MM.1S (cell line): ENCODE measurements at regions not wholly inside any gene's neighbourhood (a gene's known extent, or its start where the extent isn't known, plus 50 kb on each side); places are given as distances from the start of the nearest gene placed in this dataset.

Source experiments
- DNase-seq: peaks from one replicate; pipeline ENCODE4 v3.0.0-alpha.2; 2015
- H2AFZ ChIP-seq: fragments of 300-600 bp; sonication (generic); 2 replicates; pipeline ENCODE4 v1.6.0; 2016; ENCODE audit warnings: antibody characterized with exemption, low read length
- H3F3A ChIP-seq: fragments of 300-600 bp; sonication (generic); 2 replicates; pipeline ENCODE4 v1.6.1; 2016; ENCODE audit warnings: mild to moderate bottlenecking, antibody characterized with exemption, low read length, moderate library complexity, mixed read lengths; ENCODE audit not compliant: insufficient read depth
- H3K27ac ChIP-seq: fragments of 300-600 bp; sonication (generic); 2 replicates; pipeline ENCODE4 v1.5.1; 2016; ENCODE audit warnings: mild to moderate bottlenecking, low read length
- H3K27me3 ChIP-seq: fragments of 300-600 bp; sonication (generic); replicated peaks from 2 replicates; pipeline ENCODE4 v1.6.0; 2016; ENCODE audit warnings: low read length; ENCODE audit not compliant: insufficient read depth
- H3K36me3 ChIP-seq: fragments of 300-600 bp; sonication (generic); replicated peaks from 2 replicates; pipeline ENCODE4 v1.6.1; 2016; ENCODE audit warnings: mild to moderate bottlenecking, low read length, mixed read lengths; ENCODE audit not compliant: insufficient read depth
- H3K4me1 ChIP-seq: fragments of 300-600 bp; sonication (generic); 2 replicates; pipeline ENCODE4 v1.6.1; 2016; ENCODE audit warnings: low read length, mixed read lengths
- H3K4me2 ChIP-seq: fragments of 300-600 bp; sonication (generic); 2 replicates; pipeline ENCODE4 v1.6.0; 2016; ENCODE audit warnings: low read depth, low read length
- H3K4me3 ChIP-seq: fragments of 300-600 bp; sonication (generic); 2 replicates; pipeline ENCODE4 v1.5.1; 2016; ENCODE audit warnings: low read length, mixed read lengths
- H3K79me2 ChIP-seq: fragments of 300-600 bp; sonication (generic); 2 replicates; pipeline ENCODE4 v1.6.1; 2016; ENCODE audit warnings: mixed run types, low read length, mixed read lengths
- H3K9ac ChIP-seq: fragments of 300-600 bp; sonication (generic); 2 replicates; pipeline ENCODE4 v1.6.1; 2016; ENCODE audit warnings: low read length, mixed read lengths
- H3K9me2 ChIP-seq: fragments of 300-600 bp; sonication (generic); replicated peaks from 2 replicates; pipeline ENCODE4 v1.6.1; 2016; ENCODE audit warnings: mild to moderate bottlenecking, low read length, mixed read lengths; ENCODE audit not compliant: insufficient read depth
- H3K9me3 ChIP-seq: fragments of 300-600 bp; sonication (generic); replicated peaks from 2 replicates; pipeline ENCODE4 v1.6.1; 2016; ENCODE audit warnings: mild to moderate bottlenecking, low read length, mixed read lengths; ENCODE audit not compliant: insufficient read depth
- H4K20me1 ChIP-seq: fragments of 300-600 bp; sonication (generic); 2 replicates; pipeline ENCODE4 v1.6.1; 2016; ENCODE audit warnings: mild to moderate bottlenecking, low read length, moderate library complexity, mixed read lengths; ENCODE audit not compliant: insufficient read depth
- EZH2 ChIP-seq: fragments of 300-600 bp; sonication (generic); optimal IDR thresholded peaks from 2 replicates; pipeline ENCODE3; 2017; ENCODE audit warnings: low read depth, mild to moderate bottlenecking, antibody characterized with exemption, low read length, mixed read lengths
- EZH2phosphoT487 ChIP-seq: fragments of 300-600 bp; sonication (generic); IDR thresholded peaks from 2 replicates; pipeline ENCODE4 v1.6.1; 2018; ENCODE audit warnings: antibody characterized with exemption, low read length
- TF ChIP-seq, protein P1 (sequence below): fragments of 300-600 bp; sonication (generic); IDR thresholded peaks from 2 replicates; pipeline ENCODE4 v1.5.1; 2016; ENCODE audit warnings: antibody characterized with exemption, low read length, mixed read lengths

DNA sequence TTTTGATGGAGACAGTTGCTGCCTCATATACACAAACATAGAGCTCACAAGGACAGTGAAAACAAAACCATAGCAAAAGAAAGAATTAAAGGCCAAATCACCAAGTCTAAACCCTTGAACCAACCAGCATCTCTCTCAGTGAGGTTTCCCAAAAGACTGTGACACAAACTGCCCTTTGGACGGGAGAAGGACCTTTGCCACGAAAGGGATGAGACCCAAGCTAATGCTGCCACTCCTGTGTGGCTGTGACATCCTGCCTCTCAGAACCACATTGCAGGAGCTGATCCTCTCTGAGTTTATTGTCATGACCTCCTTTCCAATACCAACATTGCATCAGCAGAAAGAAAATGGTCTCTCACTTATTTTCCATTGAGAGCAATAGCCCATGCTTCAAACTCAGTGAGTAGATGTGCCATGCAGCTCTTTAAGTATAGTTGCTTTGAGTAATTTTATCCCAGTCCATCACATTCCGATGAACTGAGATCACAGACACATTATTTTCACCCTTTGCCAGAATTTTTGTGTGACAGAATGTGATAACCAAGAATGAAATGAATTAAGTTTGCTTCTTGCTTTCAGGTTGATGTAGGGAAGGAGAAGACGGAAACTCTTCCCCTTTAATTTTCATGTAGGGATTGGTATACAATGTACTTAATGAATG is 133.5 kb upstream of the IRS2 start:
- Histone ChIP-seq H3K9ac (no peak overlapping the region), H3K36me3 (no peaks in the 10 kb centered on the region), H4K20me1 (no peaks in the 10 kb centered on the region), H3K27me3 (no peaks in the 10 kb centered on the region), H3K4me1 (no peaks in the 10 kb centered on the region), H3K4me3 (no peak overlapping the region), H3K27ac (no peak overlapping the region), H3K9me2 (no peaks in the 10 kb centered on the region), H3F3A (no peaks in the 10 kb centered on the region), H3K4me2 (no peak overlapping the region), H3K9me3 (no peaks in the 10 kb centered on the region), H2AFZ (no peak overlapping the region), H3K79me2 (no peaks in the 10 kb centered on the region)
- TF ChIP-seq, protein P1, sequence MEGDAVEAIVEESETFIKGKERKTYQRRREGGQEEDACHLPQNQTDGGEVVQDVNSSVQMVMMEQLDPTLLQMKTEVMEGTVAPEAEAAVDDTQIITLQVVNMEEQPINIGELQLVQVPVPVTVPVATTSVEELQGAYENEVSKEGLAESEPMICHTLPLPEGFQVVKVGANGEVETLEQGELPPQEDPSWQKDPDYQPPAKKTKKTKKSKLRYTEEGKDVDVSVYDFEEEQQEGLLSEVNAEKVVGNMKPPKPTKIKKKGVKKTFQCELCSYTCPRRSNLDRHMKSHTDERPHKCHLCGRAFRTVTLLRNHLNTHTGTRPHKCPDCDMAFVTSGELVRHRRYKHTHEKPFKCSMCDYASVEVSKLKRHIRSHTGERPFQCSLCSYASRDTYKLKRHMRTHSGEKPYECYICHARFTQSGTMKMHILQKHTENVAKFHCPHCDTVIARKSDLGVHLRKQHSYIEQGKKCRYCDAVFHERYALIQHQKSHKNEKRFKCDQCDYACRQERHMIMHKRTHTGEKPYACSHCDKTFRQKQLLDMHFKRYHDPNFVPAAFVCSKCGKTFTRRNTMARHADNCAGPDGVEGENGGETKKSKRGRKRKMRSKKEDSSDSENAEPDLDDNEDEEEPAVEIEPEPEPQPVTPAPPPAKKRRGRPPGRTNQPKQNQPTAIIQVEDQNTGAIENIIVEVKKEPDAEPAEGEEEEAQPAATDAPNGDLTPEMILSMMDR = no peak
- TF ChIP-seq EZH2phosphoT487 (no peak), EZH2 (no peak)
- no peak for DNase-seq

GRCh38 chr13:109918179-109918711 is 131.9 kb upstream of the IRS2 start:
- no peaks in the 10 kb centered on the region for H3K27me3 ChIP-seq
- H3K9ac ChIP-seq = no peak overlapping the region
- no peaks in the 10 kb centered on the region for H3K79me2 ChIP-seq
- no peak for DNase-seq
- H3K9me3 ChIP-seq = no peaks in the 10 kb centered on the region
- H2AFZ ChIP-seq = no peak overlapping the region
- H4K20me1 ChIP-seq = no peaks in the 10 kb centered on the region
- no peaks in the 10 kb centered on the region for H3K36me3 ChIP-seq
- no peaks in the 10 kb centered on the region for H3K4me1 ChIP-seq
- no peaks in the 10 kb centered on the region for H3F3A ChIP-seq
- no peaks in the 10 kb centered on the region for H3K9me2 ChIP-seq
- TF ChIP-seq EZH2phosphoT487 = no peak
- TF ChIP-seq, protein P1 = no peak
- no peak for TF ChIP-seq EZH2
- no peak overlapping the region for H3K27ac ChIP-seq
- H3K4me2 ChIP-seq = no peak overlapping the region
- no peak overlapping the region for H3K4me3 ChIP-seq

- DNase-seq = no peak
- TF ChIP-seq EZH2phosphoT487 = no peak
- TF ChIP-seq EZH2 = no peak
- TF ChIP-seq, protein P1 = no peak
- H3K79me2 ChIP-seq = no peaks in the 10 kb centered on the region
These were observed 131.0 kb upstream of the IRS2 start for GRCh38 chr13:109917422-109917821.

More at GRCh38 chr13:109917422-109917821, 131.0 kb upstream of the IRS2 start:
- H4K20me1 ChIP-seq = no peaks in the 10 kb centered on the region
- no peak overlapping the region for H3K4me2 ChIP-seq
- H3K36me3 ChIP-seq = no peaks in the 10 kb centered on the region
- no peaks in the 10 kb centered on the region for H3K9me2 ChIP-seq
- H3K9ac ChIP-seq = no peak overlapping the region
- no peaks in the 10 kb centered on the region for H3K9me3 ChIP-seq
- H2AFZ ChIP-seq = no peak overlapping the region
- no peaks in the 10 kb centered on the region for H3K27me3 ChIP-seq
- H3K4me3 ChIP-seq = no peak overlapping the region
- H3K27ac ChIP-seq = no peak overlapping the region
- H3K4me1 ChIP-seq = no peaks in the 10 kb centered on the region
- H3F3A ChIP-seq = no peaks in the 10 kb centered on the region
